ENCODE measurements at regions not wholly inside any gene's neighbourhood (a gene's known extent, or its start where the extent isn't known, plus 50 kb on each side); places are given as distances from the start of the nearest gene placed in this dataset.

- no peak for DNase-seq
These were observed 324.0 kb downstream of the RPS6KC1 start for GRCh38 chr1:213375002-213375401.

- no peak for DNase-seq
These were observed 325.9 kb downstream of the RPS6KC1 start for GRCh38 chr1:213376862-213377372.

- DNase-seq = no peak
These were observed 329.8 kb downstream of the RPS6KC1 start for GRCh38 chr1:213380865-213381264.

GRCh38 chr1:213381572-213382084 lies 330.6 kb downstream of the RPS6KC1 start:
- no peak for DNase-seq

- no peak for DNase-seq
These were observed 332.4 kb downstream of the RPS6KC1 start for GRCh38 chr1:213383465-213383864.

GRCh38 chr1:213385201-213385600 lies 334.2 kb downstream of the RPS6KC1 start:
- no peak for DNase-seq

GRCh38 chr1:213385806-213386324 lies 334.8 kb downstream of the RPS6KC1 start:
- no peak for DNase-seq

GRCh38 chr1:213387380-213388015 lies 336.5 kb downstream of the RPS6KC1 start:
- DNase-seq = no peak

- DNase-seq = no peak
These were observed 337.2 kb downstream of the RPS6KC1 start for GRCh38 chr1:213388199-213388598.

GRCh38 chr1:213389061-213389581 lies 338.1 kb downstream of the RPS6KC1 start:
- no peak for DNase-seq

GRCh38 chr1:213391445-213391844 lies 340.4 kb downstream of the RPS6KC1 start:
- no peak for DNase-seq

GRCh38 chr1:213393860-213394259 lies 342.8 kb downstream of the RPS6KC1 start:
- no peak for DNase-seq

- no peak for DNase-seq
These were observed 343.8 kb downstream of the RPS6KC1 start for GRCh38 chr1:213394837-213395236.

GRCh38 chr1:213397638-213398037 lies 346.6 kb downstream of the RPS6KC1 start:
- no peak for DNase-seq

GRCh38 chr1:213399695-213400094 lies 348.7 kb downstream of the RPS6KC1 start:
- no peak for DNase-seq

- DNase-seq = no peak
These were observed 358.2 kb downstream of the RPS6KC1 start for GRCh38 chr1:213409208-213409631.

GRCh38 chr1:213409971-213410370 lies 358.9 kb downstream of the RPS6KC1 start:
- DNase-seq = no peak

GRCh38 chr1:213414346-213414745 lies 363.3 kb downstream of the RPS6KC1 start:
- DNase-seq = no peak

- DNase-seq = no peak
These were observed 363.9 kb downstream of the RPS6KC1 start for GRCh38 chr1:213414911-213415310.

GRCh38 chr1:213415691-213416380 lies 364.8 kb downstream of the RPS6KC1 start:
- no peak for DNase-seq

- no peak for DNase-seq
These were observed 365.6 kb downstream of the RPS6KC1 start for GRCh38 chr1:213416461-213417224.

- no peak for DNase-seq
These were observed 366.3 kb downstream of the RPS6KC1 start for GRCh38 chr1:213417225-213417820.
